Upper lobe of left lung (tissue), 6 donors: ENCODE measurements at regions not wholly inside any gene's neighbourhood (a gene's known extent, or its start where the extent isn't known, plus 50 kb on each side); places are given as distances from the start of the nearest gene placed in this dataset.

Experiments used
- ATAC-seq, 2 donors: fragments of 200-7000 bp; cut with Tn5 transposase; one replicate each; pipeline ENCODE4 v1.9.1; 2022; ENCODE audit warnings: mild to moderate bottlenecking in 2 of 2, moderate library complexity in 2 of 2; ENCODE audit not compliant: low FRiP score in 2 of 2
- DNase-seq, 2 donors: peaks; one replicate each; pipeline ENCODE4 v3.0.0-alpha.2; 2019 to 2020
- H3K27ac ChIP-seq, 4 donors: fragments of 200-600 bp; sonication (generic); one replicate each; pipeline ENCODE4 v1.5.1; 2016 to 2019
- H3K27me3 ChIP-seq, 4 donors: fragments of 200-600 bp; sonication (generic); one replicate each; pipeline ENCODE4 v1.5.1; 2017 to 2019
- H3K36me3 ChIP-seq, 4 donors: fragments of 200-600 bp; sonication (generic); one replicate each; pipeline ENCODE4 v1.5.1; 2016 to 2019
- H3K4me1 ChIP-seq, 4 donors: fragments of 200-600 bp; sonication (generic); one replicate each; pipeline ENCODE4 v1.5.1; 2018 to 2019
- H3K4me3 ChIP-seq, 4 donors: fragments of 200-600 bp; sonication (generic); one replicate each; pipeline ENCODE4 v1.5.1; 2017 to 2019; ENCODE audit warnings: mild to moderate bottlenecking in 2 of 4, moderate library complexity in 1 of 4
- H3K9me3 ChIP-seq, 4 donors: fragments of 200-600 bp; sonication (generic); one replicate each; pipeline ENCODE4 v1.5.1; 2018 to 2019
- EP300 ChIP-seq, 4 donors: sonication (generic); formaldehyde crosslinking; IDR thresholded peaks; one replicate each; pipeline ENCODE4 v1.5.1; 2017; ENCODE audit warnings: antibody characterized with exemption in 4 of 4, control low read depth in 2 of 4
- POLR2A ChIP-seq, 4 donors: fragments of 450-650 bp; IDR thresholded peaks; one replicate each; pipeline ENCODE4 v1.5.1; 2016 to 2017; ENCODE audit warnings: antibody characterized with exemption in 4 of 4, mild to moderate bottlenecking in 2 of 4
- POLR2AphosphoS5 ChIP-seq, 2 donors: sonication (generic); formaldehyde crosslinking; IDR thresholded peaks; one replicate each; pipeline ENCODE4 v1.5.1; 2017; ENCODE audit warnings: antibody characterized with exemption in 2 of 2
- WGBS, 2 donors: methylation state at CpG; one replicate each; pipeline ENCODE4 v1.1.5; 2017 to 2018; 5-methylcytosine and 5-hydroxymethylcytosine counted together
- TF ChIP-seq, protein P1 (sequence below), 6 experiments: fragments of 450-650 bp in 4 of 6; fragments of 200-600 bp in 2 of 6; sonication (generic) in 2 of 6; IDR thresholded peaks; one replicate each; pipeline ENCODE4 v1.5.1; 2016 to 2019; ENCODE audit warnings: antibody characterized with exemption in 6 of 6
- donor health status: DM: no; HTN: no; CAD: no; lungs with moderate emphysema.
- donor health status: DM: no; HTN: yes; CAD: no; lungs with severe emphysema.

DNA sequence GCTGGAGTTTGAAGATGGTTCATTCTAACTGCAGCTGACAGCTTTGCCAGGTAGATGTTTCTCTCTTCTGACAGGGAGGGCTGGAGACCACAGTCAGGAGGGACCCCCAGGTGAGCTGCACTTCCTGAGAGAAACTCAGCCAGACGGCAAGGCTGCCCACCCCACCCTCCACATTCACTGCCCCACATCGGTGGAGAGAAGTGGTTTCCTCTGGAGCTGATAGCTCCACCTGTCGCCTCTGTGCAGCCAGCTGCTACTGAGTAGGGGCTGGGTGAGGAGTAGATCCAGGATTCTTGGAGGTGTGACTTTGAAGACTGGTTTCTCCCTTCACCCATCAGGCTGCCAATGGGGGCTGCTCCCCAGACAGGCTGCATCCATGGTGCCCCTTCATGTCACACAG is 175.0 kb downstream of the CARTPT start:
- Histone ChIP-seq H3K36me3 (no peaks in the 10 kb centered on the region), H3K27me3 (no peaks in the 10 kb centered on the region), H3K4me1 (peaks cover 0 to 6% (median 0%) of the 10 kb centered on the region in 4 donors), H3K9me3 (no peaks in the 10 kb centered on the region), H3K27ac (no peak overlapping the region), H3K4me3 (no peak overlapping the region)
- DNase-seq (no peak), ATAC-seq (no peak)
- TF ChIP-seq EP300 (IDR thresholded peaks at IDR 0.05) (no peak), POLR2AphosphoS5 (IDR thresholded peaks at IDR 0.05) (no peak), POLR2A (IDR thresholded peaks at IDR 0.05) (no peak)
- TF ChIP-seq, protein P1, sequence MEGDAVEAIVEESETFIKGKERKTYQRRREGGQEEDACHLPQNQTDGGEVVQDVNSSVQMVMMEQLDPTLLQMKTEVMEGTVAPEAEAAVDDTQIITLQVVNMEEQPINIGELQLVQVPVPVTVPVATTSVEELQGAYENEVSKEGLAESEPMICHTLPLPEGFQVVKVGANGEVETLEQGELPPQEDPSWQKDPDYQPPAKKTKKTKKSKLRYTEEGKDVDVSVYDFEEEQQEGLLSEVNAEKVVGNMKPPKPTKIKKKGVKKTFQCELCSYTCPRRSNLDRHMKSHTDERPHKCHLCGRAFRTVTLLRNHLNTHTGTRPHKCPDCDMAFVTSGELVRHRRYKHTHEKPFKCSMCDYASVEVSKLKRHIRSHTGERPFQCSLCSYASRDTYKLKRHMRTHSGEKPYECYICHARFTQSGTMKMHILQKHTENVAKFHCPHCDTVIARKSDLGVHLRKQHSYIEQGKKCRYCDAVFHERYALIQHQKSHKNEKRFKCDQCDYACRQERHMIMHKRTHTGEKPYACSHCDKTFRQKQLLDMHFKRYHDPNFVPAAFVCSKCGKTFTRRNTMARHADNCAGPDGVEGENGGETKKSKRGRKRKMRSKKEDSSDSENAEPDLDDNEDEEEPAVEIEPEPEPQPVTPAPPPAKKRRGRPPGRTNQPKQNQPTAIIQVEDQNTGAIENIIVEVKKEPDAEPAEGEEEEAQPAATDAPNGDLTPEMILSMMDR (IDR thresholded peaks at IDR 0.05) = no peak
- WGBS, 2 donors = 40 to 87% methylated on average over 2 to 3 of the region's 3 CpGs

DNA sequence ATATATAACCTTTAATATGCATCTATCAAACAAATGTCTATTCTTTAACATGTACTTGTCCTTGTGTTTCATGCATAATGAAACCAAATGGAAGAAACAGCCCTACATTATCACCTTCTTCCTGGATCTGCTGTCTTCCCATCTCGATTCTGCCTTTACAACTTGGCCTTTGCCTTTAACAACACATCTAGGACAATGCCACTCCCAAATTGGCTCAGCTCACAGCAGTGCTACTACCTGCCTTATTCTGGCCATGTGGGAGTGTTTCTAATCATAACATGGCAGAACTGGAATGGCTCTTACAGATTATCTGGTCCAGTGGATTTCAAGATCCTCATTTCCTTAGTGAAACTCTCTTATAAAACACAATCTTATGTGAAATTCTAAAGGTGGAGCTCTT is 176.5 kb downstream of the CARTPT start:
- ATAC-seq (no peak), DNase-seq (no peak)
- no peak for TF ChIP-seq POLR2A (IDR thresholded peaks at IDR 0.05)
- TF ChIP-seq, protein P1 (IDR thresholded peaks at IDR 0.05) = no peak
- TF ChIP-seq EP300 (IDR thresholded peaks at IDR 0.05) = no peak
- no peak for TF ChIP-seq POLR2AphosphoS5 (IDR thresholded peaks at IDR 0.05)
- H3K36me3 ChIP-seq = no peaks in the 10 kb centered on the region
- no peaks in the 10 kb centered on the region for H3K27me3 ChIP-seq
- peaks cover 0 to 6% (median 0%) of the 10 kb centered on the region in 4 donors for H3K4me1 ChIP-seq
- H3K4me3 ChIP-seq = no peak overlapping the region
- 79 to 81% methylated on average over 1 of the region's 1 CpG for WGBS, 2 donors
- H3K9me3 ChIP-seq = no peaks in the 10 kb centered on the region
- H3K27ac ChIP-seq = no peak overlapping the region

DNA sequence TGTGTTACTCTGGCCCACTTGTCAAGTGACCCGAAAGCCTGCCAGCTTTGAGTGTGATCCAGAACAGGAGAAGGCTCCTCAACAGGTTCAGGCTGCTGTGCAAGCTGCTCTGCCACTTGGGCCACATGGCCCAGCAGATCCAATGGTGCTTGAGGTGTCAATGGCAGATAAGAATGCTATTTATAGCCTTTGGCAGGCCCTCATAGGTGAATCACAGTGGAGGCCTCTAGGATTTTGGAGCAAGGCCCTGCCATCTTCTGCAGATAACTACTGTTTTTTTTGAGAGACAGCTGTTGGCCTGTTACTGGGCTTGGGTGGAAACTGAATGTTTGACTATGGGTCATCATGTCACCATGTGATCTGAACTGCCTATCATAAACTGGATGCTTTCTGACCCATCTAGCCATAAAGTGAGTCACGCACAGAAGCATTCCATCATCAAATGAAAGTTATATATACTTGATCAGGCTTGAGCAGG is 180.8 kb downstream of the CARTPT start:
- Histone ChIP-seq H3K27me3 (no peaks in the 10 kb centered on the region), H3K36me3 (no peaks in the 10 kb centered on the region), H3K27ac (no peak overlapping the region), H3K4me1 (no peaks in the 10 kb centered on the region), H3K9me3 (no peaks in the 10 kb centered on the region), H3K4me3 (no peak overlapping the region)
- DNase-seq = no peak
- no peak for ATAC-seq
- TF ChIP-seq, protein P1 (IDR thresholded peaks at IDR 0.05) = no peak
- TF ChIP-seq EP300 (IDR thresholded peaks at IDR 0.05) = no peak
- TF ChIP-seq POLR2A (IDR thresholded peaks at IDR 0.05) = no peak
- no peak for TF ChIP-seq POLR2AphosphoS5 (IDR thresholded peaks at IDR 0.05)
- 74 to 94% methylated on average over 2 of the region's 2 CpGs for WGBS, 2 donors

DNA sequence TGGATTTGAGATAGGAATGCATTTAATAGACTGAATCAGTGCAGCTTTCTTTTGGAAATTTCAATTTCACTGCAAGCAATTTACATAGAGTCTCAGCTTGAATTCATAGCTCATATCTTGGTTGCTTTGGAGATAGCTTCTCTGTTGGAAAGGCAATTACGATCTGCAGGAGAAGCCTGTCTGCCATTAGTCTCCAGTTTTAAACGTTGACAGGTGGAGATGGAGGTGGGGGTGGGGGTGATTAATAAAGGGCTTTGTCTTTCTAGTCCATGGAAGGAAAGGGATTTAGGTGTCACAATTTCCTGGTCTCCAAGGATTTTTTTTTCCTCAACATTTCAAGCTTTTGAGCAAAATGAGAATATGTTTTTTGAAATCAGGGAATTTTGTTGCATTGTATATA is 184.7 kb downstream of the CARTPT start:
- no peaks in the 10 kb centered on the region for H3K36me3 ChIP-seq
- no peak for DNase-seq
- TF ChIP-seq EP300 (IDR thresholded peaks at IDR 0.05) = no peak
- TF ChIP-seq POLR2AphosphoS5 (IDR thresholded peaks at IDR 0.05) = no peak
- TF ChIP-seq POLR2A (IDR thresholded peaks at IDR 0.05) = no peak
- TF ChIP-seq, protein P1 (IDR thresholded peaks at IDR 0.05) = no peak
- no peaks in the 10 kb centered on the region for H3K9me3 ChIP-seq
- WGBS, 2 donors = 50 to 51% methylated on average over 2 of the region's 2 CpGs
- ATAC-seq = no peak
- H3K27ac ChIP-seq = no peak overlapping the region
- no peaks in the 10 kb centered on the region for H3K27me3 ChIP-seq
- H3K4me3 ChIP-seq = no peak overlapping the region
- no peaks in the 10 kb centered on the region for H3K4me1 ChIP-seq

DNA sequence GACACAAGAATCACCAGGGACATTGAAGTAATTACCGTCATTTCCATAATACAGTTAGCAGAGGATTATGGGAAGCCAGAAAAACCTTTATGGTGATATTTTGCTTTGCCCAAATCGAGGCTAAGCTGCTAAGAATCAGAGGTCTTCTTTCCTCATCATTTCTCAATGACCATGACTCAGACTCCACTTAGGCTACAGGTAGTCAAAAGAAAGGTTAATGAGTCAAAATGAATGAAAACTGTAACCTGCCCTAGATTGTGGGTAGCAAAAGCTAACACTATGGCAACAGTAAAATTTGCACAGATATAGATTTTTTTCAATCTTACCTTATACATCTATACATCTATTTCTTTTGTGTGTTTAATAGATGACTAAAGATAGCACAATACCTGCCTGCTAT is 185.8 kb downstream of the CARTPT start:
- Histone ChIP-seq H3K9me3 (no peaks in the 10 kb centered on the region), H3K27me3 (no peaks in the 10 kb centered on the region), H3K4me1 (no peaks in the 10 kb centered on the region), H3K36me3 (no peaks in the 10 kb centered on the region), H3K4me3 (no peak overlapping the region), H3K27ac (no peak overlapping the region)
- DNase-seq (no peak), ATAC-seq (no peak)
- no peak for TF ChIP-seq POLR2AphosphoS5 (IDR thresholded peaks at IDR 0.05)
- TF ChIP-seq POLR2A (IDR thresholded peaks at IDR 0.05) = no peak
- no peak for TF ChIP-seq EP300 (IDR thresholded peaks at IDR 0.05)
- TF ChIP-seq, protein P1 (IDR thresholded peaks at IDR 0.05) = no peak
- 93 to 96% methylated on average over 2 of the region's 2 CpGs for WGBS, 2 donors
